IMR-90 (cell line): ENCODE measurements at regions not wholly inside any gene's neighbourhood (a gene's known extent, or its start where the extent isn't known, plus 50 kb on each side); places are given as distances from the start of the nearest gene placed in this dataset.

Source experiments
- ATAC-seq: fragments of 200-7000 bp; cut with Tn5 transposase; 2 replicates; pipeline ENCODE4 v1.9.1; 2020; ENCODE audit warnings: low read depth, mild to moderate bottlenecking, moderate library complexity
- BruUV-seq: library from RNA; stranded (reverse); fragments of 400-500 nt; replicated peaks from 2 replicates; lab custom pipeline; 2021; lab: Mats Ljungman, UMichigan
- CTCF ChIA-PET: fragments of 300-600 bp; formaldehyde crosslinking; extraction: SDS; loops from one replicate; lab custom pipeline; 2021; ENCODE audit warnings: antibody characterized with exemption; lab: Yijun Ruan, JAX
- POLR2A ChIA-PET: fragments of 300-600 bp; sonication (Branson Sonifier 250); formaldehyde crosslinking; loops from one replicate; lab custom pipeline; 2022; ENCODE audit warnings: antibody characterized with exemption; ENCODE audit not compliant: unreplicated experiment; lab: Charles Lee
- DNase-seq: peaks from one replicate; pipeline ENCODE4 v3.0.0; 2013
- H2AFZ ChIP-seq: replicated peaks from 2 replicates; pipeline ENCODE3; 2013; ENCODE audit warnings: low read length, mild to moderate bottlenecking; ENCODE audit not compliant: poor library complexity
- H2AK5ac ChIP-seq: 2 replicates; pipeline ENCODE4 v1.6.1; 2013; ENCODE audit warnings: low read depth, low read length, inconsistent platforms
- H2AK9ac ChIP-seq: replicated peaks from 2 replicates; pipeline ENCODE3; 2013; ENCODE audit warnings: mild to moderate bottlenecking, low read depth, low read length, moderate library complexity; ENCODE audit not compliant: poor library complexity
- H2BK120ac ChIP-seq: 2 replicates; pipeline ENCODE4 v1.6.1; 2013; ENCODE audit warnings: low read depth, low read length, inconsistent platforms
- H2BK15ac ChIP-seq: 3 replicates; pipeline ENCODE4 v1.6.1; 2013; ENCODE audit warnings: low read depth, low read length, inconsistent platforms
- H2BK20ac ChIP-seq: 2 replicates; pipeline ENCODE4 v1.6.1; 2013; ENCODE audit warnings: low read depth, mild to moderate bottlenecking, inconsistent platforms, low read length, moderate library complexity
- H2BK5ac ChIP-seq: 2 replicates; pipeline ENCODE4 v1.6.1; 2013; ENCODE audit warnings: mild to moderate bottlenecking, low read depth, low read length, inconsistent platforms; ENCODE audit not compliant: poor library complexity, severe bottlenecking
- H3K14ac ChIP-seq: replicated peaks from 2 replicates; pipeline ENCODE4 v1.6.1; 2013; ENCODE audit warnings: low read depth, low read length, inconsistent platforms
- H3K18ac ChIP-seq: 2 replicates; pipeline ENCODE4 v1.6.1; 2013; ENCODE audit warnings: low read depth, low read length, control low read depth
- H3K23ac ChIP-seq: 2 replicates; pipeline ENCODE4 v1.6.1; 2013; ENCODE audit warnings: low read depth, low read length, inconsistent platforms
- H3K27ac ChIP-seq: 2 replicates; pipeline ENCODE4 v1.5.1; 2013; ENCODE audit warnings: mild to moderate bottlenecking, control low read depth, low read length; ENCODE audit not compliant: insufficient read depth
- H3K27me3 ChIP-seq: 2 replicates; pipeline ENCODE4 v1.6.1; 2013; ENCODE audit warnings: low read length; ENCODE audit not compliant: control insufficient read depth, insufficient read depth
- H3K36me3 ChIP-seq: 2 replicates; pipeline ENCODE4 v1.6.1; 2013; ENCODE audit warnings: low read length, mixed read lengths; ENCODE audit not compliant: control insufficient read depth, insufficient read depth
- H3K4ac ChIP-seq: 2 replicates; pipeline ENCODE4 v1.6.1; 2013; ENCODE audit warnings: low read depth, low read length, inconsistent platforms
- H3K4me1 ChIP-seq: 2 replicates; pipeline ENCODE4 v1.6.1; 2013; ENCODE audit warnings: low read length, mixed read lengths; ENCODE audit not compliant: control insufficient read depth, insufficient read depth
- H3K4me2 ChIP-seq: 2 replicates; pipeline ENCODE4 v1.6.1; 2013; ENCODE audit warnings: low read depth, mild to moderate bottlenecking, control low read depth, low read length, moderate library complexity
- H3K4me3 ChIP-seq: 2 replicates; pipeline ENCODE4 v1.5.1; 2013; ENCODE audit warnings: low read depth, mild to moderate bottlenecking, control low read depth, low read length, moderate library complexity; ENCODE audit not compliant: insufficient read depth
- H3K56ac ChIP-seq: 2 replicates; pipeline ENCODE4 v1.6.1; 2013; ENCODE audit warnings: low read length, inconsistent platforms; ENCODE audit not compliant: insufficient read depth; ENCODE audit errors: extremely low read depth
- H3K79me1 ChIP-seq, 2 experiments: 2 replicates each; pipeline ENCODE4 v1.6.1; 2013; ENCODE audit warnings: low read length in 2 of 2, inconsistent platforms in 1 of 2, low read depth in 1 of 2
- H3K9ac ChIP-seq: 2 replicates; pipeline ENCODE4 v1.6.1; 2013; ENCODE audit warnings: low read depth, low read length, control low read depth
- H3K9me1 ChIP-seq: 2 replicates; pipeline ENCODE4 v1.6.1; 2013; ENCODE audit warnings: low read length, inconsistent platforms; ENCODE audit not compliant: insufficient read depth
- H3K9me3 ChIP-seq: 2 replicates; pipeline ENCODE4 v1.6.1; 2013; ENCODE audit warnings: low read length; ENCODE audit not compliant: control insufficient read depth, insufficient read depth
- H4K20me1 ChIP-seq: 2 replicates; pipeline ENCODE4 v1.6.1; 2013; ENCODE audit warnings: low read length, inconsistent platforms; ENCODE audit not compliant: insufficient read depth
- H4K5ac ChIP-seq: 2 replicates; pipeline ENCODE4 v1.6.1; 2013; ENCODE audit warnings: mild to moderate bottlenecking, low read depth, low read length, control low read depth
- H4K8ac ChIP-seq, 2 experiments: 2 replicates each; pipeline ENCODE4 v1.6.1; 2013; ENCODE audit warnings: low read depth in 2 of 2, low read length in 2 of 2, control low read depth in 1 of 2, inconsistent platforms in 1 of 2
- H4K91ac ChIP-seq: 2 replicates; pipeline ENCODE4 v1.6.1; 2013; ENCODE audit warnings: low read depth, low read length, inconsistent platforms; ENCODE audit not compliant: insufficient read depth
- CHD1 ChIP-seq: IDR thresholded peaks from 2 replicates; pipeline ENCODE4 v1.6.1; 2012; ENCODE audit warnings: low read depth, low read length, improper control_type of control experiment
- MAFK ChIP-seq: IDR thresholded peaks from 2 replicates; pipeline ENCODE4 v1.6.1; 2012; ENCODE audit warnings: low read depth, low read length, improper control_type of control experiment
- MAZ ChIP-seq: IDR thresholded peaks from 2 replicates; pipeline ENCODE4 v1.6.1; 2012; ENCODE audit warnings: low read depth, mild to moderate bottlenecking, low read length, improper control_type of control experiment, moderate library complexity, borderline replicate concordance
- WGBS, 2 experiments: methylation state at CpG; one replicate each; pipeline versions ENCODE4 v1.1.5 to v1.1.7; 2013; ENCODE audit warnings: missing lambda C conversion rate in 2 of 2; ENCODE audit not compliant: insufficient read length in 1 of 2; ENCODE audit errors: extremely low coverage in 2 of 2; 5-methylcytosine and 5-hydroxymethylcytosine counted together
- dilution Hi-C: fragments of 300-500 bp; cut with HindIII; formaldehyde crosslinking; loops from one replicate; pipeline ENCODE4 v1.14.3; 2018; ENCODE audit warnings: low sequenced_read_pairs; ENCODE audit not compliant: unreplicated experiment
- in situ Hi-C: fragments of 300-500 bp; cut with MboI; formaldehyde crosslinking; loops from 3 replicates; pipeline ENCODE4 v1.14.3; 2019; ENCODE audit warnings: low sequenced_read_pairs, inconsistent platforms, mixed read lengths
- intact Hi-C: fragments of 100-400 bp; cut with micrococcal nuclease; formaldehyde crosslinking; loops from 2 replicates; pipeline ENCODE4 v1.10.0; 2022
- TF ChIP-seq, protein P1 (sequence below): fragments of 150-350 bp; IDR thresholded peaks from 2 replicates; pipeline ENCODE4 v1.6.1; 2017; ENCODE audit warnings: mild to moderate bottlenecking, antibody characterized with exemption, low read length, low read depth

DNA sequence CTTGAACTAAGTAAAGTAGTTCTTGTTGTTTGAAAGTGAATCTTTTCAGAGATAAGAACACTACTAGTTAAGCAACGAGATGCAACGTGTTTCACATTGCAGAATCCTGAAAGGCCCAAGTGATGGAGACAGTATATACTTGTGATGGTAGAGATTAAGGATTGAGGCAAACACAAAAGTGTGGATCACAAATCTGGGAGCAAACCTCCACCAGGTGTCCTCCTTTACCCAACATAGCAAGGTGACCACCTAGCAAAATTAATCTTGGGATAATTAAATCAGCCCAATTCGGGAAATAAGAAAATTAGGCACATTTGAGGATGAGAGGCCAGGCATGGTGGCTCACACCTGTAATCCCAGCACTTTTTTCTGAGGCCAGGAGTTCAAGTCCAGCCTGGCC lies 563.9 kb downstream of the DACH1 start:
- Histone ChIP-seq H3K9ac (no peak overlapping the region), H3K79me1 (no peaks in the 10 kb centered on the region), H2BK5ac (no peak overlapping the region), H2BK15ac (no peak overlapping the region), H3K4me1 (no peaks in the 10 kb centered on the region), H3K27me3 (no peaks in the 10 kb centered on the region), H2AFZ (no peak overlapping the region), H2BK120ac (no peak overlapping the region), H2BK20ac (no peak overlapping the region), H3K4me2 (no peak overlapping the region), H3K27ac (no peak overlapping the region), H3K14ac (no peak overlapping the region), H4K91ac (no peak overlapping the region), H3K36me3 (no peaks in the 10 kb centered on the region), H3K18ac (no peak overlapping the region), H3K4ac (no peak overlapping the region), H3K56ac (no peak overlapping the region), H3K23ac (no peak overlapping the region), H3K9me3 (no peaks in the 10 kb centered on the region), H2AK9ac (no peak overlapping the region), H4K20me1 (no peaks in the 10 kb centered on the region), H2AK5ac (no peak overlapping the region), H3K4me3 (no peak overlapping the region), H3K9me1 (no peaks in the 10 kb centered on the region), H4K5ac (no peak overlapping the region), H4K8ac (no peak overlapping the region)
- no peak for DNase-seq
- CTCF ChIA-PET: interaction anchor here (0.6 kb wide), 1 partner anchor 415 kb away, joined by 3 read pairs; no protein-coding TSS in a partner anchor
- TF ChIP-seq, protein P1, sequence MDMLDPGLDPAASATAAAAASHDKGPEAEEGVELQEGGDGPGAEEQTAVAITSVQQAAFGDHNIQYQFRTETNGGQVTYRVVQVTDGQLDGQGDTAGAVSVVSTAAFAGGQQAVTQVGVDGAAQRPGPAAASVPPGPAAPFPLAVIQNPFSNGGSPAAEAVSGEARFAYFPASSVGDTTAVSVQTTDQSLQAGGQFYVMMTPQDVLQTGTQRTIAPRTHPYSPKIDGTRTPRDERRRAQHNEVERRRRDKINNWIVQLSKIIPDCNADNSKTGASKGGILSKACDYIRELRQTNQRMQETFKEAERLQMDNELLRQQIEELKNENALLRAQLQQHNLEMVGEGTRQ: no peak
- TF ChIP-seq MAZ (no peak), MAFK (no peak), CHD1 (no peak)
- dilution Hi-C loops (no loop called here), in situ Hi-C loops (loop anchor here (25.0 kb wide), 1 partner anchor 1259 kb away; no protein-coding TSS in a partner anchor), intact Hi-C loops (no loop called here)
- no CpG with 5 or more reads among the region's 3 CpGs for WGBS, 2 experiments
- no TSS peak for BruUV-seq
- POLR2A ChIA-PET: no interaction called here
- ATAC-seq: no peak
